HG03196 (cell line): ENCODE measurements at regions not wholly inside any gene's neighbourhood (a gene's known extent, or its start where the extent isn't known, plus 50 kb on each side); places are given as distances from the start of the nearest gene placed in this dataset.
A peak's percentile ranks its signal among the peaks of the same experiment; 100 is the strongest.
"Not testable (repeated sequence)": the region's sequence is repeated elsewhere in the genome, so short reads cannot be mapped to it uniquely, and the experiment has no call there.

Experiments used
- ATAC-seq: cut with Tn5 transposase; IDR thresholded peaks from one replicate; pipeline ENCODE4 v1.9.1; 2021; ENCODE audit not compliant: unreplicated experiment

GRCh38 chrX:78603908-78604307 is 55.2 kb downstream of the RTL3 start:
- no peak for ATAC-seq

DNA sequence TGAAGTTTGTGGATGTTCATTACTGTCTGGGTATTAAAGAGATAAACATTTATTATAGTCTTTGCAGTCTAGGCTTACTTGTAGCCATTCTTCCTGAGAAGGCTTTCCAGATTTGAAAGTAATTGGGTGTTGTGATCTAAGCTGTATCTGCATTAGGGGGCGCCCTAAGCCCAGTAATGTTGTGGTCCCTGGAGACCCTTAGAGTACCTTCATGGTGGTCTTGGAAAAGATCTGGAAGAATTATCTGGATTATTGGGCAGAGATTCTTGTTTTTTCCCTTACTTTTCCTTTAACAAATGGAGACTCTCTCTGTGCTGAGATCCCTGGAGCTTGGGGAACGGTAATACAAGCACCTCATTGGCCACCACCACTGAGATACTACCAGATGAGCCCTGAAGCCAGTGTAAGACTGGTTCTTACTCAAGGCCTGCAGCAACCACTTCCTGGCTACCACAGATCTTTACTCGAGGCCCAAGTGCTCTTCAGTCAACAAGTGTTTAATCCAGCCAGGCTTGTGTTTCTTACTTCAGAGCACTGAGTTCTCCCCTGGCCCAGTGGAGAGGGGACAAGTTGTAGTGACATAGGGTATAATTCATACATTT is 63.1 kb downstream of the RTL3 start:
- ATAC-seq = no peak

DNA sequence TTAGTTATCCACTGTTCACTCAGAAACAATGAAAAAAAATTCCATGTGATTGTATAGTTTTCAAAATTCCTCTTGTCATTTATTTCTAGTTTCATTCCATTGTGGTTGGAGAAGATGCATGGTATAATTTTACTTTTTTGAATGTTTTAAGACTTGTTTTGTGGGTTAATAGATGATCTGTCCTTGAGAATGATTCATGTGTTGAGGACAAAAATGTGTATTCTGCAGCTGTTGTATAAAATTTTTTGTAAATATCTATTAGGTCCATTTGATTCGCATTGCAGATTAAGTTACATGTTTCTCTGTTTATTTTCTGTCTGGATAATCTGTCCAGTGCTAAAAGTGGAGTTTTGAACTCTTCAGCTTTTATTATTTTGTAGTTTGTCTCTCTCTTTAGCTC is 65.4 kb downstream of the RTL3 start:
- no peak for ATAC-seq

DNA sequence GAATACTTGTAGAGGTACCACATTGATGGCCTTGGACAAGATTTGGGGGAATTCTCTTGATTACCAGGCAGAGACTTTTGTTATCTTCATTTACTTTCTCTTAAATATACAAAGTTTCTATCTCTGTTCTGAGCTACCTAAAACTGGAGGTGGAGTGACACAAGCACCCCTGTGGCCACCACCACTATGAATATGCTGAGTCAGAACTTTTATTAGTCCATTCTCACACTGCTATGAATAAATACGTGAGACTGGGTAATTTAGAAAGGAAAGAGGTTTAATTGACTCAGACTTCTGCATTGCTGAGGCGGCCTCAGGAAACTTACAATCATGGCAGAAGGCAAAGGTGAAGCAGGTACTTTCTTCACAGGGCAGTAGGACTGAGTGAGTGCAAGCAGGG is 67.1 kb downstream of the RTL3 start:
- ATAC-seq = no peak

DNA sequence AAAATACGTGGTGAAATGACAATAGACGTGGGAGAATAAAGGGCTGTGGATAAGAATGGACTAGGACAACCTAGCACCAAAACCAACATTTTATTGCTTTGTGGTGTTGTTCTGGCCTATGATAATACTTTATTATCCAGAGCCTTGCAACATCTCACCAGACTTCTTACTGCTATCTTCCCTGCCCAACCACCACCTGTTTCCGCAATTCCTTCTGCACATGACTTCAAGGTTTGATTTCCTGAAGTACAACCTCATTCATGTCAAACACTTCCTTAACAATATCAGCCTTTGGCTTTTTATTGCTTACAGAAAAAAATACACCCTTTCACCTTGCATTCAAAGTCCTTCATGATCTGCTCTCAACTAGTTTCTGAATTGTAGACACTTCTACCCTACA is 84.8 kb downstream of the RTL3 start:
- no peak for ATAC-seq

GRCh38 chrX:78573630-78574029 is 85.5 kb downstream of the RTL3 start:
- ATAC-seq = no peak

- no peak for ATAC-seq
These were observed 87.3 kb downstream of the RTL3 start for GRCh38 chrX:78571849-78572248.

DNA sequence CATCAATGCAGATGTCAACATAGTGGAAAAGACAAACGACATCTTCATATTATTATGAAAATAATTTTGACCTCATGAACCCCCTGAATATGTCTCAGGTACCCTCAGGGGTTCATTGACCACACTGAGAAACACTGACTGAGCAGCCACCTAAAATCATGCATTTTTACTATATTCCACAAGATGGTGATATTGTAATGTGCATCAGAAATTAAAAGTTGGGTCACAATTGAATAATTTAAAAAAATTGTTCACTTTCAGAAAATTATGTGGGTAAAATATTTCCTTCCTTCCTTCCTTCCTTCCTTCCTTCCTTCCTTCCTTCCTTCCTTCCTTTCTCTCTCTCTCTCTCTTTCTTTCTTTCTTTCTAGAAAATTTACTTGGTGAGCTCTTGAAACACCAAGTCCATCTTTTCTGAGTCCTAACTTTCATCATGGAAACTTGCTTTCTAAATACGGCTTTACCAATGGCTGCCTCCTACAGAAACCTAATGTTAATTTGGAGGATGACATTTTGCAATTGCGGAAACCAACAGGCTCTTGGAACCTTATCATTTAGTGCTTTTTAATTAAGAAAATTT is 103.6 kb downstream of the RTL3 start:
- no peak for ATAC-seq

GRCh38 chrX:78552628-78553027 is 106.5 kb downstream of the RTL3 start:
- ATAC-seq = not testable (repeated sequence)

DNA sequence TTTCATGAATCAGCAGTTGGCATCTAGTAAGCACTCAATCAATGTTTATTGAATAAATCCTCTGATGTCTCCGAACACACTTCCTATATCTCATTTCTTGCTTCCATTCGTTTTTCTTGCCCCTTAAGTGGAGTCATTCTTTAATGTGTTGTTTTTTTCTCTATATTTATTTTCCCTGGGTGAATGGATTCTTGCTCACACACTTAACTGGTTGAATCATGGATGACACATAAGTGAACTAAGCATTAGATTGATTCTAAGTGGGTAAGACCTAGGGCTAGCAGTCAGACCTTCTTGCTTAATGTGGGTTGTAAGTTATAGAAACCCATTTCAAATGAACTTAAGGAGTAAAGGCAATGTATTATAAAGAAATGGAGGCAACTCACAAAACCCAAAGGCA is 111.1 kb downstream of the RTL3 start:
- no peak for ATAC-seq

- no peak for ATAC-seq
These were observed 113.9 kb downstream of the RTL3 start for GRCh38 chrX:78545233-78545632.

DNA sequence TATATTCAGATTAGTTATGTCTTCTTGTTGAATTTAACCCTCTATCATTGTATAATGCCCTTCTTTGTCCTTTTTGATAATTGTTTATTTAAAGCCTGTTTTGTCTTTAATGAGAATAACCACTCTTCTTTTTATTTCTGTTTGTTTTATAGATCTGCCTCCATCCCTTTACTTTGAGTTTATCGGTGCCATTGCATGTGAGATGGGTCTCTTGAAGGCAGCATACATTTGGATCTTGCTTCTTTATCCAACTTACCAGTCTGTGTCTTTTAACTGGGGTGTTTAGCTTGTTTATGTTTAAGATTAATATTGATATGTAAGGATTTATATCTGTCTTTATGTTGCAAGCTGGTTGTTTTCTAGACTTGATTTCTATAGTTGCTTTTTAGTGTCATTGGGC is 115.8 kb downstream of the RTL3 start:
- no peak for ATAC-seq

GRCh38 chrX:78540171-78540570 is 119.0 kb downstream of the RTL3 start:
- ATAC-seq = no peak

- ATAC-seq = no peak
These were observed 124.9 kb downstream of the RTL3 start for GRCh38 chrX:78534221-78534620.

DNA sequence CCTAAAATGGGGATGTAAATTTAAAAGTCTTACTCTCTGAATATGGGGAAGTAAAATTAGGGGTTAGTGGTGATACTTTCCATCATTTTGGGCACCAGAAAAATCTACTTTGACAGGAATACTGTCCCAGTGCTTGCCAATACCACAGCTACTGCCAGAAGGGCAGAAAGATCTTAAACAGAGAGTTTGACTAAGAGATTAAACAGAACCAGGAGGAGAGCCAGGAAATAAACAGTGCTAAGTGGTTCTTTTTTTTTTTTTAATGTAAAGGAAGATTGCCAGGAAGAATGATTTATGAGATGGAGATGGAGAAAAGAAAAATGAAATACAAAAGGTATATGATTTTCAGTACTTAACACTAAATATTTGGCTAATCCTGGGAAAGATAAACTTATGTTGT is 126.8 kb downstream of the RTL3 start:
- no peak for ATAC-seq

GRCh38 chrX:78527818-78528217 is 131.3 kb downstream of the RTL3 start:
- no peak for ATAC-seq

DNA sequence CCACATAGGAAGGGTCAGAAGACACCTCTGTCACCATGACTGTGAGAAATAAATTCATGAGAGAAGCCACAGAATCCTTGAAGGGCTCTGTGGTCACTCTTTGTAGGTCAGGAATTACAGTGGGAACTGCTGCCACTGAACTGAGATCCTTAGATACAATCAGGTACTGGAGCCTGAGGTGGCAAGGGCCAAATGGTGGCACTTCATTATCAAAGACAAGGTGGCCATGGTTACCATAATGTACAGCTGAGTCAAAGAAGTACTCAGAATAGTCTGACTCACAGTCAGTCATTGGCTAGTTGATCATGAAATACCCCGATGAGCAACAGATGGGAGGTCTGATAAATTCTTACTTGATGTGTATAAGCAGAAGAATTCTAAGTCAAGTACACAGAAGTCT is 131.9 kb downstream of the RTL3 start:
- no peak for ATAC-seq

GRCh38 chrX:78522601-78523000 is 136.5 kb downstream of the RTL3 start:
- ATAC-seq = no peak

DNA sequence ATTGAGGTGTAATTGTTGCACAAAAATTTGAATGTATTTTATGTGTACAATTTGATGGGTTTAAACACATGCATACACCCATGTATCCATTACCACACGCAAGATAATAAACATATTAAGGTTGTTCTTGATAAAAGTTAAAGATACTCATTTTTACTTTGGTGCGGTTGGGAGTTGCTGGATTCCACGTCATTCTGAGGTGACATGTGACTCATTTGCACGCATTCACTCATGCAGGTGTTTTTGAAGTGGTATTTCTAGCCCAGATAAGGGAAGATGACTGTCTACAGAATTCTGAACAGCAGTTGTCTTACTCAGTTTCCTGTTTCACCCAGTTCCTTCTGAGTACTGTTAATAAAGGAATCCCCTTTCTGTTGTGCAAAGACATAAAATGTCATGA is 142.0 kb downstream of the RTL3 start:
- peak; percentile 85 for ATAC-seq

GRCh38 chrX:78514852-78515251 is 144.3 kb downstream of the RTL3 start:
- no peak for ATAC-seq

GRCh38 chrX:78513971-78514738 is 145.0 kb downstream of the RTL3 start:
- ATAC-seq = no peak

GRCh38 chrX:78506248-78506647 is 152.9 kb downstream of the RTL3 start:
- ATAC-seq = no peak

- ATAC-seq = no peak
These were observed 162.6 kb downstream of the RTL3 start for GRCh38 chrX:78496483-78496882.
